ENCODE measurements at regions not wholly inside any gene's neighbourhood (a gene's known extent, or its start where the extent isn't known, plus 50 kb on each side); places are given as distances from the start of the nearest gene placed in this dataset.

DNA sequence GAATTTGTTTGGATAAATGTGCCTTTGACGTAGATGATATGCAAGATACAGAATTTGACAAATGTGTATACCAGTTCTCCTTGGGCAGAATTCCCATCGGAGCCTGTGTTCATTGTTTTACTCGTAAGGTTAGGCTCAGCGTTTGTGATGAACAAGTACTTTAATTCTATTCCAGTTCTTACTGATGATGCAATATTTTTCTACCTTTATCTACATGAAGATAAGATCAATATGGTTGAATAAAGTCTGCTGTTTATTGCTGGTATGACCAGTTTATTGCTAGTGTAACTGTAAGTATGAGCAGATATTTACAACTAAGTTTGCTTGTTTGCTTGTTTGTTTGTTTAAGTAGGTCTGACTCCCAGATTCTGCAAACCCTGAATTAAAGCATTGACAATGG lies 145.4 kb upstream of the ADARB2 start:
- TF ChIP-seq EZH2phosphoT487 (IDR thresholded peaks at IDR 0.05; ENCODE audit: low read depth, severe bottlenecking, unreplicated experiment) = no peak
- TF ChIP-seq, protein P1, sequence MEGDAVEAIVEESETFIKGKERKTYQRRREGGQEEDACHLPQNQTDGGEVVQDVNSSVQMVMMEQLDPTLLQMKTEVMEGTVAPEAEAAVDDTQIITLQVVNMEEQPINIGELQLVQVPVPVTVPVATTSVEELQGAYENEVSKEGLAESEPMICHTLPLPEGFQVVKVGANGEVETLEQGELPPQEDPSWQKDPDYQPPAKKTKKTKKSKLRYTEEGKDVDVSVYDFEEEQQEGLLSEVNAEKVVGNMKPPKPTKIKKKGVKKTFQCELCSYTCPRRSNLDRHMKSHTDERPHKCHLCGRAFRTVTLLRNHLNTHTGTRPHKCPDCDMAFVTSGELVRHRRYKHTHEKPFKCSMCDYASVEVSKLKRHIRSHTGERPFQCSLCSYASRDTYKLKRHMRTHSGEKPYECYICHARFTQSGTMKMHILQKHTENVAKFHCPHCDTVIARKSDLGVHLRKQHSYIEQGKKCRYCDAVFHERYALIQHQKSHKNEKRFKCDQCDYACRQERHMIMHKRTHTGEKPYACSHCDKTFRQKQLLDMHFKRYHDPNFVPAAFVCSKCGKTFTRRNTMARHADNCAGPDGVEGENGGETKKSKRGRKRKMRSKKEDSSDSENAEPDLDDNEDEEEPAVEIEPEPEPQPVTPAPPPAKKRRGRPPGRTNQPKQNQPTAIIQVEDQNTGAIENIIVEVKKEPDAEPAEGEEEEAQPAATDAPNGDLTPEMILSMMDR (IDR thresholded peaks at IDR 0.05; ENCODE audit: poor library complexity) = no peak
